SIG-M5 treated with dmso at 0.1 percent for 504 hours (cell line): ENCODE measurements at regions not wholly inside any gene's neighbourhood (a gene's known extent, or its start where the extent isn't known, plus 50 kb on each side); places are given as distances from the start of the nearest gene placed in this dataset.

Source experiments
- DNase-seq: peaks from one replicate; lab custom pipeline; 2025; ENCODE audit not compliant: unreplicated experiment; lab: John Stamatoyannopoulos, UW

GRCh38 chr9:108565651-108566378 is 290.0 kb downstream of the ACTL7B start:
- peak; percentile 73 for DNase-seq

DNA sequence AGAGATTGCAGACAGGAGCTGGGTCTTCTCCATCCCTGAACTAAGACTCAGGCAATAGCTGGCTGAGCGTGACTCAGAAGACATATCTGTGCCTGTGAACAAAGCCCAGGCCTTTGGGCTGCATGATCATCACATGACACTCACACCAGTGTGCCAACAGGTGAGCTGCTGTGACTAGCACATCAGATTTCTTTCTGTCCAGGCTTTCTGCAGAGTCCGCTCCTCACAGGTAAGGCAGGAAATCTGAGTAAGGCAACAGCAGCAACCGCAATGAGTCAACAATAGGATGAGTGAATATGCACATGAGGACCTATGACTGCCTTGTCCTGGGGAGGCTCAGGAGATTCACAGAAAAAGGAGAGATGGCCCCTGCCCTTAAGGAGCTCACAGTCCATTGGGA is 293.6 kb downstream of the ACTL7B start:
- DNase-seq, result no peak

DNA sequence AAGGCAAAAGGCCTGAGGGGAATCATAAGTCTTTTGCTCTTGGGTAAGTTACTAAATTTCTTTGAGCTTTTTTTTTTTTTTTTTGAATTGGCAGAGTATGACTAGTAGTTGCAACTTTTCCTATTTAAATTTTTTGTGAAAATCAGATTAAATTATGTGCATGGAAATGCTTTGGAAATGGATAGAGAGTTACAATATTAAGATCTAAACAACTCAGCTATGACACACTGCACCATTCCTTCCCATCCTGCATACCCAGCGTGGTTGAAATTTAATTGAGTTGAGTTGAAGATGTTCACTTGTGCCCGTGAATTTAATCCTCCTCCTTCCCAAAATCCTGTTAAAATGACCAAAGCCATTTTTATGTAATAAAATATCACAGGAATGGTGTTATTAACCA is 296.4 kb downstream of the ACTL7B start:
- no peak for DNase-seq

DNA sequence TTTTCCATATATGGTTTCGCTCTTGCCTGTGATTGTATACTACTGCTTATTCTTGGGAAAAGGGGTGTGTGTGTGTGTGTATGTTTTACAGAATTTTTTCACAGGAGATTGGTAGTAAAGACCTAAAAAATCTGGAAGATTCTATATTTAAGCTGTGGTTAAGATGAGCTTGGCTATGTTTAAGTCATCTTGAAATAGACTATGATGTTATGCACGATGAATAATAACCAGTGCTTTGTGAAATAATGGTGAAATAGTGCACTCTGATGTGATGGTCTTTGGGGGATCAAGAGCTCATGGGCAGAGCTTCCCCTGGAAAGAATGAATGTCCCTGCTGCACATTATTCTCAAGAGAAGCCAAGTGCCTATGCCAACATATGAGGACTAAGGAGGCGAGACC is 301.0 kb downstream of the ACTL7B start:
- DNase-seq, result no peak

DNA sequence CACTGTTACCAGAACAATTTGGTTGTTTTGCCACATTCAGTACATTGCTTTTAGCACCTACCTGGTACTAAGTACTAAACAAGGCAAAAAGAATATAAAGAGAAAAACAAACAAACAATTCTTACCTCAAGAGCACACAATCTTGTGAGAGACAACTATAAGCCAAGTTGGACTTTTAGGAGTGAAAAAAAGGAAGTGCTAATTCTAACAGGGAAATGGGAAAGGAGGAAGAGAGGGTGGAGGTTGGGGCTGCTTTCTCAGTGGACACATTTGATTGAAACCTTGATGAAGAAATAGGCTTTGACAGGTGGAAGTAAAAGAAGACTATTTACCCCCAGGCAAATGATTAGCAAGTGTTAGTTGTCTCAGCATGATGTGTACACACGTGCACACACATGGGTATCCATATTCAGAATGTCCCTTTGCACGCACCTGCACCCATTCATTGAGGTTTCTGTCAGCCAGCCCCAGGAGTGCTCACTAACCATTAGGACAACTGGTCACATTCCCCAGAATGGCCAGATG is 302.6 kb downstream of the ACTL7B start:
- DNase-seq, result no peak

DNA sequence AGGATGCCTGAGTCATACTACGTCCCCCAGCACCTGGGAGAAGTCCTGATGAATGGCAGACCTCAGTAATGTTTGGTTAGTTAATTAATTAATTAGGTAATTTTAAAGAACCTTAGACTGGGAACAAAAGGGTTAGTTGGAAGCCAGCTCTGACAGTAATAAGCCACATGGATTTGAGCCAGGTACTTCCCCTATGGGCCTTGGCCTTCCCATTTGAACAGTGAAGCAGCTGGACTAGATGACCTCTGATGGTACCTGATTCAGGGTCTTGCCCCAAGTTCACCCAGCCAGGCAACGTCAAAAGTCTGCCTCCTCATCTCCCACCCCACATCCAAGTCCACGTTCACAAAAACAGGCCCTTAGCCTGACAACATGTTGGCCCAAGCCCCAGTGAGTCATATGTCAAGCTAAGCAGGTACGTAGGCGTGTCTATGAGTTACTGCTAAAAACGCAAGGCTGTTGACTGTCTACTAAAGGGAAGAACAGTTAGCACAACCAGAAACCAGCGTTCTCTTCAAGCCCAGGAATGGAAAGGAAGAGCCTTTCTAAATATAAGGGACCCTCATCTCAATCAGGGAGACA is 303.2 kb downstream of the ACTL7B start:
- DNase-seq, result no peak

DNA sequence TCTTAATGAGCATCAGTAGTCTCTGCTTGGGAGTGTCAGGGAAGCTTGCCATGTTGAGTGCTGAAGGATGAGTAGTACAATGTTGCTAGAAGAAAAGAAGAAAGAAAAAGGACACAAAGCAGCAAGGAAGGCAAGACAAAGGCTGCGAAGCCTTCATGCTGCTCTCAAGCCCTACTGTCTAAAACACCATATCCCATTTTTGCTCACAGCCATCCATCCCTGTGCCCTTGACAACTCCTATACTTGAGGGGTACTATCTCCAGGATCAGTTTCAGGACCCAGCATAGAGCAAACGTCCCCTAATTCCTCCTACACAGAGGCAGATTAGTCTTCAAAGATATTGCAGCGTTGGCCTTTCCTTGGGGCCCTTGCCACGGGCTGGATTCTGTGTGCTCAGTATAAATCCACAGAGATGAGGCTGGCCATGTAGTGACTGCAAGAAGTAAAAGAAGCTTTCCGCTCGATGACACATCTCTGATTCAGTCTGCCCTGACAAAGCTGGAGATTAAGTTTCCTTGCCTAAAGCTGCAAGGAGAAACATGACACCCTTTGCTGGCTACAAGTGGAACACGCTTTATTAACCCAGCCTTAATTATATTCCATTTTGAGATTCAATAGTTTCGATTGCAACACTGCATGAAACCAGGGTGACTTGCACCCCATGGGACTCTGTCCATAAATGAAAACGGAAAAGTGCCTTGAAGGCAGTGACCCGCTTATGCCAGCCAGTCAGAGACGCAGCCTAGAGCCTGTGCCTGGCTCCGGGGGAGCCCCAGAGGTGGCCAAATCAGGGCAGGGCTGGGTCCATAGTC is 304.6 kb downstream of the ACTL7B start:
- DNase-seq, result peak; percentile 38

- no peak for DNase-seq
These were observed 305.7 kb downstream of the ACTL7B start for GRCh38 chr9:108550106-108550505.

DNA sequence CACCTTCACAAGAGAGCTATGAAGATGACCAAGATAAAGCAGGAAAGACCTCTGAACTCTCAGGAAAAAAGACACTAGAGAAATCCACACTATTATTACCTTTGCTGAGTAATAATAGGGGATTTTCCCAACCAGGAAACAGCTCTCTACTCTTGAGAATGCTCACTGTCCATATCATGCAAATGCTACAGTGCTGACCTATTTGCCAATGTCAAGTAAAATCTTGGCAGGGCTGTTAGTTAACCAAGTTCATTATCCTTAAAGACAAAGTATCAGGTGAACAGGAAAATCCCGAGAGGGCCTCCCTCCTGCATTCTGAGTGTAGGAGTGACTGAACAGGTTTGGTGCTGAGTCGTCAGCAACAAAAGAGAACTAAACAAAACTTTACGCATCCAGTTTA is 306.6 kb downstream of the ACTL7B start:
- DNase-seq, result peak; percentile 12

- no peak for DNase-seq
These were observed 308.2 kb downstream of the ACTL7B start for GRCh38 chr9:108547411-108548135.

DNA sequence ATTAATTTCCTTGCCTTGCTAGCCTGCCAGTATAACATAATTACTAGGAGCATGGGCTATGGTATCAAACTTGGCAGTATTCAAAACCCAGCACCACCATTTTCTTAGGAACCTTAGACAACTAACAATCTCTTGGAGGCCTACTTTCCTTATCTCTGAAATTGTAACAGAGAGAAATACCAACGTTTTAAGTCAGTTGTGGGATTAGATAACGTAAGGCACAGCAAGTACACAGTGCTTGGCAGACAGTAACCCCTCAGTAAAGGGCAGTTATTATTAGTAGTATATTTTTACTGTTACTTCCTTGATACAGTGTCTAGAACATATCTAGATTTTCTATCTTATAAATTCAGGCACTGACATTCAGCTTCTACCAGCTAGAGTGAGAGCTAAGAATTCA is 309.6 kb downstream of the ACTL7B start:
- DNase-seq, result no peak

- DNase-seq, result no peak
These were observed 310.4 kb downstream of the ACTL7B start for GRCh38 chr9:108545436-108545835.

DNA sequence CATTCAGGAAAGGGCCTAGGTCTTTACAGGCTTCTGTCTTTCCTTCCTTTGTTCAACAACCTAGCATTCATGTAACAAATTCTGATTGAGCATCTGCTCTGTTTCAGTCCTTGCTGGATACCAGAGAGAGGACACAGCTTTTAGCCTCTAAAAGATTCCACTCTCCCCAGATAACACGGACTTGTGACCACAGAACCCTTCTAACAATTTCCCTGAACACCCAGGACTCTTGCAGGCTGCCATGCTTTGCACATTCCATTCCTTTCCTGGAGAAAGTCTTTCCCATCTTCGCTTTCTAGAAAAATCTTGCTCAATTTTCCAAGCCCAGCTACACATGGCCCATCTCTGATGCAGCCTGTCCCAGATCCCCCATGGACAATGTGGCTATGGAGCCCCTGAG is 310.9 kb downstream of the ACTL7B start:
- DNase-seq, result no peak

- no peak for DNase-seq
These were observed 312.5 kb downstream of the ACTL7B start for GRCh38 chr9:108543251-108543778.

DNA sequence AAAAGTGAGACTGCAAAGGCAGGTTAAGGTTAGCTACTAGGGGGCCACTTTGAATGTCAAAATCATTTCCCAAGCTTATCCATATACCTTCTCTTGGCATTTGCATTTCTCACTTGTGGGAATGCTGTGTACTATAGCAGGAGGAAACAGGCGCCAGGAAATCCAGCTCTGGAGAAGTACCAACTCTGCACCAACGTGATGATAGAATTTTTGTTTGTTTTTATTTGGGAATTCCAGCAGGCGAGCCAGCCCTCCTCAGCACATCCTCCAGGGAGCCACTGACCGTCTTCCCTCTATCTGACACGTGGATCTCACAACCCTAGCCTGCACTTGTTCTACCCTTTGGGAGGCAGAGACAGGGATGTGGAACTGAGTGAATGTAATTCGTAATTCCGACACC is 318.0 kb downstream of the ACTL7B start:
- DNase-seq, result no peak

DNA sequence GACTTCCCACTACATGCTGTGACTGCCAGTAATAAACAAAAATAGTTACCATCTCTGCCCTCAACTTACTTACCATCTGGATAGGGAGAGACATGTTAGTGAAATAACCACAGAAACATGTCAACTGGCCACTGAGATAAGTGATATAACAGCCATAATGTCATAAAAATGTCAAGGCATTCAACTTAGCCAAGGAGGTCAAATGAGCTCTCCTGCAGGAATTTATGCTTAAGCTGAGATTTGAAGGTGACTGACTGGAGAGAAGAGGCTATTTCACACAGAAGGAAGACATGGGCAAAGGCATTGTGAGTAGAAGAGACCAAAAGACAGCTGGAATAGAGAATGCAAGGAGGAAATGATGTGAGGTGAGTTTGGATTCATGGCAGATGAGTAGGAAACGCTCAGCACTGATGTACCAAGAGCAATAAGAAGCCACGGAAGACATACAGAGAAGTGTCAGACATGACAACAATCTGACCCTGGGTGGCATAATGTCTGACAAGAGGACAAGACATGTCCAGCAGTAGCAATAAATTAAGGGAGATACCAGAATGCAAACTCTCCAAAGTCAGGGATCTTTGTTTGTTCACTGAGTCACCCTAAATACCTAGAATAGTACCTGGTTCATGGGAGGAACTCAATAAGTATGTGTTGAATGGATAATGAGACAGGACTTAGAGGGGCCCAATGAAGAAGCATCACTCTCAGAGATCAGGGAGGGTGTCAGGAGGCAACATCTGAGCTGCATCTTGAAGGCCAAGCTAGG is 318.8 kb downstream of the ACTL7B start:
- DNase-seq, result no peak

GRCh38 chr9:108535526-108535925 is 320.3 kb downstream of the ACTL7B start:
- peak; percentile 27 for DNase-seq

DNA sequence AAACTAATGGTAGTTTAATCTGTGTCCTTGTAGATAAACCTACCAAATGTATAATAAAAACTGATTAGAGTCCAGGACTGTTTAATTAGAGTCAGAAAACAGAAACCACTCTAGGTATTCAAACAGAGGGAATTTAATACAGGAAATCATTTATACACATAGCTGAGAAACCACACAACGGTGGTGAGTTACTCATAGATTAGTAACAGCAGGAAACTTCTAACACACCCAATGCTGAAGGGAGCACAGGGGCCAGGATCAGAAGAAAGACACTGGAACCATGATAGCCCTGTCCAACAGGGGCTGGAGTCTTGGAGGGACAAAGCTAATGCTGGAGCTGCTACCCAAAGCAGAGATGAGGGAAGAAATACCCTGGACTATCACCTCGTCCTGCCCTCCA is 321.0 kb downstream of the ACTL7B start:
- DNase-seq, result no peak

DNA sequence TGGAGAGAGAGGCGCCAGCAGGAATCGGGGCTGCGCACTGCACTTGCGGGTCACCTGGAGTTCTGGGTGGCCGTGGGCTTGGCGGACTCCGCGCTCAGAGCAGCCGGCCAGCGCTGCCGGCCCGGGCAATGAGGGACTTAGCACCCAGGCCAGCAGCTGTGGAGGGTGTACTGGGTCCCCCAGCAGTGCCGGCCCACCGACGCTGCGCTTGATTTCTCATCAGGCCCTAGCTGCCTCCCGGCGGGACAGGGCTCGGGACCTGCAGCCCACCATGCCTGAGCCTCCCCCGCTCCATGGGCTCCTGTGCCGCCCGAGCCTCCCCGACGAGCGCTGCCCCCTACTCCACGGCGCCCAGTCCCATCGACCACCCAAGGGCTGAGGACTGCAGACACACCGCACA is 325.6 kb downstream of the ACTL7B start:
- DNase-seq, result no peak

- no peak for DNase-seq
These were observed 327.6 kb downstream of the ACTL7B start for GRCh38 chr9:108528231-108528630.
